IMR-90 (cell line): ENCODE measurements at regions not wholly inside any gene's neighbourhood (a gene's known extent, or its start where the extent isn't known, plus 50 kb on each side); places are given as distances from the start of the nearest gene placed in this dataset.

Experiments used
- ATAC-seq: fragments of 200-7000 bp; cut with Tn5 transposase; 2 replicates; pipeline ENCODE4 v1.9.1; 2020; ENCODE audit warnings: low read depth, mild to moderate bottlenecking, moderate library complexity
- BruUV-seq: library from RNA; stranded (reverse); fragments of 400-500 nt; replicated peaks from 2 replicates; lab custom pipeline; 2021; lab: Mats Ljungman, UMichigan
- CTCF ChIA-PET: fragments of 300-600 bp; formaldehyde crosslinking; extraction: SDS; loops from one replicate; lab custom pipeline; 2021; ENCODE audit warnings: antibody characterized with exemption; lab: Yijun Ruan, JAX
- POLR2A ChIA-PET: fragments of 300-600 bp; sonication (Branson Sonifier 250); formaldehyde crosslinking; loops from one replicate; lab custom pipeline; 2022; ENCODE audit warnings: antibody characterized with exemption; ENCODE audit not compliant: unreplicated experiment; lab: Charles Lee
- DNase-seq: peaks from one replicate; pipeline ENCODE4 v3.0.0; 2013
- H2AFZ ChIP-seq: replicated peaks from 2 replicates; pipeline ENCODE3; 2013; ENCODE audit warnings: low read length, mild to moderate bottlenecking; ENCODE audit not compliant: poor library complexity
- H2AK5ac ChIP-seq: 2 replicates; pipeline ENCODE4 v1.6.1; 2013; ENCODE audit warnings: low read depth, low read length, inconsistent platforms
- H2AK9ac ChIP-seq: replicated peaks from 2 replicates; pipeline ENCODE3; 2013; ENCODE audit warnings: mild to moderate bottlenecking, low read depth, low read length, moderate library complexity; ENCODE audit not compliant: poor library complexity
- H2BK120ac ChIP-seq: 2 replicates; pipeline ENCODE4 v1.6.1; 2013; ENCODE audit warnings: low read depth, low read length, inconsistent platforms
- H2BK15ac ChIP-seq: 3 replicates; pipeline ENCODE4 v1.6.1; 2013; ENCODE audit warnings: low read depth, low read length, inconsistent platforms
- H2BK20ac ChIP-seq: 2 replicates; pipeline ENCODE4 v1.6.1; 2013; ENCODE audit warnings: low read depth, mild to moderate bottlenecking, inconsistent platforms, low read length, moderate library complexity
- H2BK5ac ChIP-seq: 2 replicates; pipeline ENCODE4 v1.6.1; 2013; ENCODE audit warnings: mild to moderate bottlenecking, low read depth, low read length, inconsistent platforms; ENCODE audit not compliant: poor library complexity, severe bottlenecking
- H3K14ac ChIP-seq: replicated peaks from 2 replicates; pipeline ENCODE4 v1.6.1; 2013; ENCODE audit warnings: low read depth, low read length, inconsistent platforms
- H3K18ac ChIP-seq: 2 replicates; pipeline ENCODE4 v1.6.1; 2013; ENCODE audit warnings: low read depth, low read length, control low read depth
- H3K23ac ChIP-seq: 2 replicates; pipeline ENCODE4 v1.6.1; 2013; ENCODE audit warnings: low read depth, low read length, inconsistent platforms
- H3K27ac ChIP-seq: 2 replicates; pipeline ENCODE4 v1.5.1; 2013; ENCODE audit warnings: mild to moderate bottlenecking, control low read depth, low read length; ENCODE audit not compliant: insufficient read depth
- H3K27me3 ChIP-seq: 2 replicates; pipeline ENCODE4 v1.6.1; 2013; ENCODE audit warnings: low read length; ENCODE audit not compliant: control insufficient read depth, insufficient read depth
- H3K36me3 ChIP-seq: 2 replicates; pipeline ENCODE4 v1.6.1; 2013; ENCODE audit warnings: low read length, mixed read lengths; ENCODE audit not compliant: control insufficient read depth, insufficient read depth
- H3K4ac ChIP-seq: 2 replicates; pipeline ENCODE4 v1.6.1; 2013; ENCODE audit warnings: low read depth, low read length, inconsistent platforms
- H3K4me1 ChIP-seq: 2 replicates; pipeline ENCODE4 v1.6.1; 2013; ENCODE audit warnings: low read length, mixed read lengths; ENCODE audit not compliant: control insufficient read depth, insufficient read depth
- H3K4me2 ChIP-seq: 2 replicates; pipeline ENCODE4 v1.6.1; 2013; ENCODE audit warnings: low read depth, mild to moderate bottlenecking, control low read depth, low read length, moderate library complexity
- H3K4me3 ChIP-seq: 2 replicates; pipeline ENCODE4 v1.5.1; 2013; ENCODE audit warnings: low read depth, mild to moderate bottlenecking, control low read depth, low read length, moderate library complexity; ENCODE audit not compliant: insufficient read depth
- H3K56ac ChIP-seq: 2 replicates; pipeline ENCODE4 v1.6.1; 2013; ENCODE audit warnings: low read length, inconsistent platforms; ENCODE audit not compliant: insufficient read depth; ENCODE audit errors: extremely low read depth
- H3K79me1 ChIP-seq, 2 experiments: 2 replicates each; pipeline ENCODE4 v1.6.1; 2013; ENCODE audit warnings: low read length in 2 of 2, inconsistent platforms in 1 of 2, low read depth in 1 of 2
- H3K9ac ChIP-seq: 2 replicates; pipeline ENCODE4 v1.6.1; 2013; ENCODE audit warnings: low read depth, low read length, control low read depth
- H3K9me1 ChIP-seq: 2 replicates; pipeline ENCODE4 v1.6.1; 2013; ENCODE audit warnings: low read length, inconsistent platforms; ENCODE audit not compliant: insufficient read depth
- H3K9me3 ChIP-seq: 2 replicates; pipeline ENCODE4 v1.6.1; 2013; ENCODE audit warnings: low read length; ENCODE audit not compliant: control insufficient read depth, insufficient read depth
- H4K20me1 ChIP-seq: 2 replicates; pipeline ENCODE4 v1.6.1; 2013; ENCODE audit warnings: low read length, inconsistent platforms; ENCODE audit not compliant: insufficient read depth
- H4K5ac ChIP-seq: 2 replicates; pipeline ENCODE4 v1.6.1; 2013; ENCODE audit warnings: mild to moderate bottlenecking, low read depth, low read length, control low read depth
- H4K8ac ChIP-seq, 2 experiments: 2 replicates each; pipeline ENCODE4 v1.6.1; 2013; ENCODE audit warnings: low read depth in 2 of 2, low read length in 2 of 2, control low read depth in 1 of 2, inconsistent platforms in 1 of 2
- H4K91ac ChIP-seq: 2 replicates; pipeline ENCODE4 v1.6.1; 2013; ENCODE audit warnings: low read depth, low read length, inconsistent platforms; ENCODE audit not compliant: insufficient read depth
- BHLHE40 ChIP-seq: fragments of 150-350 bp; IDR thresholded peaks from 2 replicates; pipeline ENCODE4 v1.6.1; 2016; ENCODE audit warnings: mild to moderate bottlenecking, low read depth, low read length
- CEBPB ChIP-seq: IDR thresholded peaks from 2 replicates; pipeline ENCODE4 v1.6.1; 2012; ENCODE audit warnings: low read depth, low read length, improper control_type of control experiment
- FOS ChIP-seq: fragments of 150-350 bp; IDR thresholded peaks from 2 replicates; pipeline ENCODE4 v1.6.1; 2016; ENCODE audit warnings: low read depth, low read length
- MAFK ChIP-seq: IDR thresholded peaks from 2 replicates; pipeline ENCODE4 v1.6.1; 2012; ENCODE audit warnings: low read depth, low read length, improper control_type of control experiment
- MAZ ChIP-seq: IDR thresholded peaks from 2 replicates; pipeline ENCODE4 v1.6.1; 2012; ENCODE audit warnings: low read depth, mild to moderate bottlenecking, low read length, improper control_type of control experiment, moderate library complexity, borderline replicate concordance
- MXI1 ChIP-seq: IDR thresholded peaks from 2 replicates; pipeline ENCODE4 v1.6.1; 2012; ENCODE audit warnings: low read depth, mild to moderate bottlenecking, low read length, moderate library complexity, borderline replicate concordance
- POLR2A ChIP-seq: IDR thresholded peaks from 2 replicates; pipeline ENCODE4 v1.6.1; 2012; ENCODE audit warnings: mild to moderate bottlenecking, low read depth, low read length
- RAD21 ChIP-seq: IDR thresholded peaks from 2 replicates; pipeline ENCODE4 v1.6.1; 2012; ENCODE audit warnings: low read length, improper control_type of control experiment
- WGBS, 2 experiments: methylation state at CpG; one replicate each; pipeline versions ENCODE4 v1.1.5 to v1.1.7; 2013; ENCODE audit warnings: missing lambda C conversion rate in 2 of 2; ENCODE audit not compliant: insufficient read length in 1 of 2; ENCODE audit errors: extremely low coverage in 2 of 2; 5-methylcytosine and 5-hydroxymethylcytosine counted together
- dilution Hi-C: fragments of 300-500 bp; cut with HindIII; formaldehyde crosslinking; loops from one replicate; pipeline ENCODE4 v1.14.3; 2018; ENCODE audit warnings: low sequenced_read_pairs; ENCODE audit not compliant: unreplicated experiment
- in situ Hi-C: fragments of 300-500 bp; cut with MboI; formaldehyde crosslinking; loops from 3 replicates; pipeline ENCODE4 v1.14.3; 2019; ENCODE audit warnings: low sequenced_read_pairs, inconsistent platforms, mixed read lengths
- intact Hi-C: fragments of 100-400 bp; cut with micrococcal nuclease; formaldehyde crosslinking; loops from 2 replicates; pipeline ENCODE4 v1.10.0; 2022
- TF ChIP-seq, protein P1 (sequence below): fragments of 150-350 bp; IDR thresholded peaks from 2 replicates; pipeline ENCODE4 v1.6.1; 2016; ENCODE audit warnings: low read depth, mild to moderate bottlenecking, low read length, moderate library complexity, borderline replicate concordance
- TF ChIP-seq, protein P2 (sequence below): conservative IDR thresholded peaks from 2 replicates; pipeline ENCODE4 v1.5.1; 2012; ENCODE audit warnings: mild to moderate bottlenecking, low read depth, low read length, improper control_type of control experiment
- TF ChIP-seq, protein P3 (sequence below): fragments of 150-350 bp; IDR thresholded peaks from 2 replicates; pipeline ENCODE4 v1.6.1; 2017; ENCODE audit warnings: mild to moderate bottlenecking, antibody characterized with exemption, low read length, low read depth

DNA sequence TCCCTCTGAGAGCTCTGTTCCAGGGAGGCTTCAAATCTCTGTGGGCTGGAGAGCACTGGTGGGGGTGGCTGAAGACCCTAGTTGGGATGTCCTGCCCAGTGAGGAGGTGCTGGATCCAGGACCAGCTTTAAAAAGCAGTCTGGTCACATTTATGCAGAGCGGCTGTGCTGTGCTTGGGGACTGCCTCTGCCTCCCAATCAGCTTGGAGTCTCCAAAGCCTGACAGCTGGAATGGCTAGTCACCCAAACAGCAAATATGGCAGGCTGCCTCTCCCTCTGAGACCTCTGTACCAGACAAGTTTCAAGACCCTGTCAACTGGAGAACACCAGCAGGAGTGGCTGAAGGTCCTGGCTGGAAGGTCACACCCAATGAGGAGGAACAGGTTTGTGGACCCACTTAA is 848.1 kb upstream of the DIAPH2 start:
- Histone ChIP-seq H3K27ac (no peak overlapping the region), H2AFZ (no peak overlapping the region), H3K79me1 (no peaks in the 10 kb centered on the region), H4K20me1 (no peaks in the 10 kb centered on the region), H2AK9ac (no peak overlapping the region), H4K5ac (no peak overlapping the region), H4K91ac (no peak overlapping the region), H3K56ac (no peak overlapping the region), H3K4me1 (no peaks in the 10 kb centered on the region), H2AK5ac (no peak overlapping the region), H3K4me2 (no peak overlapping the region), H2BK20ac (no peak overlapping the region), H2BK15ac (no peak overlapping the region), H4K8ac (no peak overlapping the region), H3K14ac (no peak overlapping the region), H3K36me3 (no peaks in the 10 kb centered on the region), H2BK5ac (no peak overlapping the region), H3K27me3 (no peaks in the 10 kb centered on the region), H3K9me1 (no peaks in the 10 kb centered on the region), H3K4ac (no peak overlapping the region), H2BK120ac (no peak overlapping the region), H3K9ac (no peak overlapping the region), H3K4me3 (no peak overlapping the region), H3K9me3 (peaks cover 2% of the 10 kb centered on the region; the same call in 1 of the 2 replicates), H3K18ac (no peak overlapping the region), H3K23ac (no peak overlapping the region)
- TF ChIP-seq CEBPB: no peak
- TF ChIP-seq, protein P1, sequence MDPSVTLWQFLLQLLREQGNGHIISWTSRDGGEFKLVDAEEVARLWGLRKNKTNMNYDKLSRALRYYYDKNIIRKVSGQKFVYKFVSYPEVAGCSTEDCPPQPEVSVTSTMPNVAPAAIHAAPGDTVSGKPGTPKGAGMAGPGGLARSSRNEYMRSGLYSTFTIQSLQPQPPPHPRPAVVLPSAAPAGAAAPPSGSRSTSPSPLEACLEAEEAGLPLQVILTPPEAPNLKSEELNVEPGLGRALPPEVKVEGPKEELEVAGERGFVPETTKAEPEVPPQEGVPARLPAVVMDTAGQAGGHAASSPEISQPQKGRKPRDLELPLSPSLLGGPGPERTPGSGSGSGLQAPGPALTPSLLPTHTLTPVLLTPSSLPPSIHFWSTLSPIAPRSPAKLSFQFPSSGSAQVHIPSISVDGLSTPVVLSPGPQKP: no peak
- no peak for TF ChIP-seq MAFK
- TF ChIP-seq MXI1: no peak
- TF ChIP-seq, protein P2, sequence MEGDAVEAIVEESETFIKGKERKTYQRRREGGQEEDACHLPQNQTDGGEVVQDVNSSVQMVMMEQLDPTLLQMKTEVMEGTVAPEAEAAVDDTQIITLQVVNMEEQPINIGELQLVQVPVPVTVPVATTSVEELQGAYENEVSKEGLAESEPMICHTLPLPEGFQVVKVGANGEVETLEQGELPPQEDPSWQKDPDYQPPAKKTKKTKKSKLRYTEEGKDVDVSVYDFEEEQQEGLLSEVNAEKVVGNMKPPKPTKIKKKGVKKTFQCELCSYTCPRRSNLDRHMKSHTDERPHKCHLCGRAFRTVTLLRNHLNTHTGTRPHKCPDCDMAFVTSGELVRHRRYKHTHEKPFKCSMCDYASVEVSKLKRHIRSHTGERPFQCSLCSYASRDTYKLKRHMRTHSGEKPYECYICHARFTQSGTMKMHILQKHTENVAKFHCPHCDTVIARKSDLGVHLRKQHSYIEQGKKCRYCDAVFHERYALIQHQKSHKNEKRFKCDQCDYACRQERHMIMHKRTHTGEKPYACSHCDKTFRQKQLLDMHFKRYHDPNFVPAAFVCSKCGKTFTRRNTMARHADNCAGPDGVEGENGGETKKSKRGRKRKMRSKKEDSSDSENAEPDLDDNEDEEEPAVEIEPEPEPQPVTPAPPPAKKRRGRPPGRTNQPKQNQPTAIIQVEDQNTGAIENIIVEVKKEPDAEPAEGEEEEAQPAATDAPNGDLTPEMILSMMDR: no peak
- TF ChIP-seq FOS: no peak
- no peak for TF ChIP-seq POLR2A
- no peak for TF ChIP-seq RAD21
- TF ChIP-seq, protein P3, sequence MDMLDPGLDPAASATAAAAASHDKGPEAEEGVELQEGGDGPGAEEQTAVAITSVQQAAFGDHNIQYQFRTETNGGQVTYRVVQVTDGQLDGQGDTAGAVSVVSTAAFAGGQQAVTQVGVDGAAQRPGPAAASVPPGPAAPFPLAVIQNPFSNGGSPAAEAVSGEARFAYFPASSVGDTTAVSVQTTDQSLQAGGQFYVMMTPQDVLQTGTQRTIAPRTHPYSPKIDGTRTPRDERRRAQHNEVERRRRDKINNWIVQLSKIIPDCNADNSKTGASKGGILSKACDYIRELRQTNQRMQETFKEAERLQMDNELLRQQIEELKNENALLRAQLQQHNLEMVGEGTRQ: no peak
- no peak for TF ChIP-seq MAZ
- no peak for TF ChIP-seq BHLHE40
- in situ Hi-C loops: no loop called here
- ATAC-seq (no peak), DNase-seq (no peak)
- CTCF ChIA-PET: no interaction called here
- BruUV-seq: no TSS peak
- WGBS, 2 experiments: no CpG with 5 or more reads among the region's 1 CpG
- POLR2A ChIA-PET: no interaction called here
- intact Hi-C loops: no loop called here
- dilution Hi-C loops: no loop called here
